ENCODE measurements at regions not wholly inside any gene's neighbourhood (a gene's known extent, or its start where the extent isn't known, plus 50 kb on each side); places are given as distances from the start of the nearest gene placed in this dataset.
"Not testable (repeated sequence)": the region's sequence is repeated elsewhere in the genome, so short reads cannot be mapped to it uniquely, and the experiment has no call there.

DNA sequence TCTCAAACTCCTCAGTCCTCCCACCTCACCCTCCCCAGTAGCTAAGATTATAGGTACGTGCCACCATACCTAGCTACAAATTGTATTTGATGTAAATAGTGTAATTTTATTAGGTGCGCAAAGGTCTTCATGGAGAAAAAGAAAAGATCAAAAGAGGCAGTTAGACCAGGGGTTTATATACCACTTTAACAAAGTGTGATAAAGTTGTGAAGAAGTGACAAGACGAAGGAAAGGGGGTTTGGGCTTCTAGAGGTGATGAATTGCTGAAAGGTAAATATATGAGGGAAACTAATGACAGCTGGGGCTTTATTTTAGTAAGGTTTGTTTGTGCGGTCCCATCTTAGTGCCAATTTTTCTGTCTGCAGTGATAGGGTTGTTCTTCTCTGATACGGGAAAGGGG lies 105.3 kb downstream of the CD24 start:
- no peak overlapping the region for H3K4me3 ChIP-seq (ENCODE audit: low read depth, low read length)
- DNase-seq (ENCODE audit: low read depth): no peak
- TF ChIP-seq, protein P1, sequence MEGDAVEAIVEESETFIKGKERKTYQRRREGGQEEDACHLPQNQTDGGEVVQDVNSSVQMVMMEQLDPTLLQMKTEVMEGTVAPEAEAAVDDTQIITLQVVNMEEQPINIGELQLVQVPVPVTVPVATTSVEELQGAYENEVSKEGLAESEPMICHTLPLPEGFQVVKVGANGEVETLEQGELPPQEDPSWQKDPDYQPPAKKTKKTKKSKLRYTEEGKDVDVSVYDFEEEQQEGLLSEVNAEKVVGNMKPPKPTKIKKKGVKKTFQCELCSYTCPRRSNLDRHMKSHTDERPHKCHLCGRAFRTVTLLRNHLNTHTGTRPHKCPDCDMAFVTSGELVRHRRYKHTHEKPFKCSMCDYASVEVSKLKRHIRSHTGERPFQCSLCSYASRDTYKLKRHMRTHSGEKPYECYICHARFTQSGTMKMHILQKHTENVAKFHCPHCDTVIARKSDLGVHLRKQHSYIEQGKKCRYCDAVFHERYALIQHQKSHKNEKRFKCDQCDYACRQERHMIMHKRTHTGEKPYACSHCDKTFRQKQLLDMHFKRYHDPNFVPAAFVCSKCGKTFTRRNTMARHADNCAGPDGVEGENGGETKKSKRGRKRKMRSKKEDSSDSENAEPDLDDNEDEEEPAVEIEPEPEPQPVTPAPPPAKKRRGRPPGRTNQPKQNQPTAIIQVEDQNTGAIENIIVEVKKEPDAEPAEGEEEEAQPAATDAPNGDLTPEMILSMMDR (IDR thresholded peaks at IDR 0.05; ENCODE audit: insufficient read depth, low read length): no peak

DNA sequence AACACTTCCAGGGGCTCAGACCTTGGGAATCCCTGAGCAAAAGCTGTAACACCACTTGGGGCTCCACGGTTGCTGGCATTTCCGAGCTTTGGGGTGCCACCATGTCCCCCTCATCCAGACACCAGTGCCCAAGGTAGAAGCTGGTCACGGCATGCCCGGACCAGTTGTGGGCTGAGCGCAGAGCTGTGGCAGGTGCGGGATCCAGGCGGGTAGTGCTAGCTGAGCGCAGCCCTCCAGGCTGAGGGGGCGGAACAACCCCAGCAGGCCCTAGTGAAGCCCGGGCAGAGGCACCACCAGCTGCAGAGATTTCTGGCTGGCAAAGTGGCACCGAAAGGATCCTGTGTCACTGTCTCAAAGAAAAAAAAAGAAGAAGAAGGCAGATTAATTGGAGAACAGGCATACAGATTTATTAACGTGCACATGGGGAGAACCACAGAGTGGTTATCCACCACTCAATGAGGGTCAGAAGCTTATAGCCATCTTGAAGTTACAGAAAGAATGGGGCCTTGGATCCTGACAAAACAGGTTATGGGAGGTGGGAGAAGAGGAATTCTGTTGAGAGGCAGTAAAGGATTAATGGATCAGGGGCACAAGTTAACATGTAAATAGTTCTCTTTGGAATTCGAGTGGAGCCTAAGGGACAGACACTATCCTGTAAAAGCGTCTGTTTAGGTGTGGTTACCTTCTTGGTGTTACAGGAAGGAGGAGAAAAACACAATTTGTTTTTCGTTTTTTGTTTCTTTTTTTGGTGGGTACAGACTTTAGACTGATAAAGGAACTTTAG lies 107.5 kb downstream of the CD24 start:
- TF ChIP-seq, protein P1 (IDR thresholded peaks at IDR 0.05; ENCODE audit: insufficient read depth, low read length): no peak
- no peak for DNase-seq (ENCODE audit: low read depth)
- H3K4me3 ChIP-seq (ENCODE audit: low read depth, low read length): no peak overlapping the region

DNA sequence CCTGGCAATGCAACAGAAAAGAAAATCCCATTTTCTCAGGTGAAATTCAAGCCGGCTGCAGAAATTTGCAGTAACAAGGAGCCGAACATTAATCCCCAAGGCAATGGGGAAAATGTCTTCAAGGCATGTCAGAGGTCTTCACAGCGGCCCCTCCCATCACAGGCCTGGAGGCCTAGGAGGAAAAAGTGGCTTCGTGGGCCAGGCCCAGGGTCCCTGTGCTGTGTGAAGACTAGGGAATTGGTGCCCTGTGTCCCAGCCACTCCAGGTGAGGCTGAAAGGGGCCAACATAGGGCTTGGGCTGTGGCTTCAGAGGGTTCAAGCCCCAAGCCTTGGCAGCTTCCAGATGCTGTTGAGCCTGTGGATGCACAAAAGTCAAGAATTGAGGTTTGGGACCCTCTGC lies 111.7 kb downstream of the CD24 start:
- TF ChIP-seq, protein P1 (IDR thresholded peaks at IDR 0.05; ENCODE audit: insufficient read depth, low read length): no peak
- H3K4me3 ChIP-seq (ENCODE audit: low read depth, low read length): no peak overlapping the region
- DNase-seq (ENCODE audit: low read depth): no peak

DNA sequence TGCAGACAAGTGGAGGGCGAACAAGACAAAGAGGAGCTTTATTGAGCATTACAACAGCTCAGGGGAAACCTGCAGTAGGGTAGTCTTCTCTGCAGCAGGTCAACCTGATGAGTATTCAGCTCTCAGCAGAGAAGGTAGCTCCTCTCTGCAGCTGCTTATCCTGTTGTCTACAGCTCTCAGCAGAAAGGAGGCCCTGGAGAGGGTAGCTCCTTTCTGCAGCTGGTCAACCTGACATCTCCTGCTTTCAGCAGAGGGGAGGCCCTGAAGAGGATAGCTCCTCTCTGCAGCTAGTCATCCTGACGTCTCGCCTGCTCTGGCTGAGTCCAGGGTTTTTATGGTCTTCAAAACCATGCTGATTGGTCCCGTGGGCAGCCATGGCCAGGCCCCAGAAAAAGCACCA lies 113.6 kb downstream of the CD24 start:
- no peak overlapping the region for H3K4me3 ChIP-seq (ENCODE audit: low read depth, low read length)
- TF ChIP-seq, protein P1 (IDR thresholded peaks at IDR 0.05; ENCODE audit: insufficient read depth, low read length): no peak
- no peak for DNase-seq (ENCODE audit: low read depth)

DNA sequence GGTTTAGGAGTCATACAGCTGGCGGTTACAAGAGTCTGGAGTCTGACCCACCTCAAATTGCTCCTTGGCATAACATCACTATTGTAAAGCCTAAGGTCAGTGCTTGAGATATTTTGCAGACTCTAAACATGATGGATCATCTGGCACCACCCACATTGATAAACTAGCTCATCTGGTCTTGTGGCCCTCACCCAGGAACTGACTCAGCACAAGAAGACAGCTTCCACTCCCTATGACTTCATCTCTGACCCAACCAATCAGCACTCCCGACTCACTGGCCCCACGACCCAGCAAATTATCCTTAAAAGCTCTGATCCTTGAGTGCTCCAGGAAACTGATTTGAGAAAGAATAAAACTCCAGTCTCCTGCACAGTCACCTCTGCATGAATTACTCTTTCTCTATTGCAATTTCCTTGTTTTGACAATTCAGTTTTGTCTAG lies 115.9 kb downstream of the CD24 start:
- H3K4me3 ChIP-seq (ENCODE audit: low read depth, low read length): no peak overlapping the region
- peak; percentile 95 for DNase-seq (ENCODE audit: low read depth)
- TF ChIP-seq, protein P1 (IDR thresholded peaks at IDR 0.05; ENCODE audit: insufficient read depth, low read length): no peak

DNA sequence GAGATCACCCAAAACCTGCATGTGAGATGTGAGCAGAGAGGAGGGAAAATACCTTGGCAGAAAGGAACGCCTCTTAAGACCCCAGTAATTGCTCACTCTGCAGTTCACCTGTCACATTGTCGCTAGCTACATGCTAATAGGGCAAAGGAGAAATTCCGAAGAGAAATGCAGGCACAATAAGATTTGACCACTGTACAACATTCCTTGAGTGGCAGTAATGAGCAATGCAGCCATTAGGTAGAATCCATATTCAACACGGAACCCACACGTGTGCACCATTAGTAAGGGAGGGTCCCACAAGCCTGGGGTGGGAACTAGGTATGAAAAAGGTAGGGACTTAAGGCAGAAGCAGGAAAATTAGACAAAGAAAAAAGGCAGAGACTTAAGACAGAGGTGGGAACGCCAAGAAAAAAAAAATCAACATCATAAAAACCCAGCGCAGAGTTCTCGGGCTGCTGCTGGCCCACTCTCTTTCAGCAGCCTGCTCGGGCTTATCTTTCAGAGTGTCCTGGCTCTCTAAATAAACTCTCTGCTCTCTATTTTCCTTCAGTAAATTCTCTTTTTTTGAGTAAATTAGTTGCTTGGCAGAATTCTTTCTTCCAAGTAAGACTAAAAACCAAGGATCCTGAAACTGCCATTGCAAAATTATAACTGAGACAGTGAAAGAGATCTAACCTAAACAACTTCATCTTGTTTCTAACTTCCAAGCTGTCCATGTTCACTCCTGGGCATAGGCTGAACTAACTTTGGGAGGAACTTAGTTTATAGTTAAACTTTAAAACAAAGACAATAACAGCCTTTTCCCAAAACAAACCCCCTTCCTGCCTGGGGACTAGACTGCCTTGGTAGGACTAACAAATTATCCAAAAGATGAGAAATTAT lies 116.5 kb downstream of the CD24 start:
- TF ChIP-seq, protein P1 (IDR thresholded peaks at IDR 0.05; ENCODE audit: insufficient read depth, low read length): no peak
- DNase-seq (ENCODE audit: low read depth): no peak
- no peak overlapping the region for H3K4me3 ChIP-seq (ENCODE audit: low read depth, low read length)

DNA sequence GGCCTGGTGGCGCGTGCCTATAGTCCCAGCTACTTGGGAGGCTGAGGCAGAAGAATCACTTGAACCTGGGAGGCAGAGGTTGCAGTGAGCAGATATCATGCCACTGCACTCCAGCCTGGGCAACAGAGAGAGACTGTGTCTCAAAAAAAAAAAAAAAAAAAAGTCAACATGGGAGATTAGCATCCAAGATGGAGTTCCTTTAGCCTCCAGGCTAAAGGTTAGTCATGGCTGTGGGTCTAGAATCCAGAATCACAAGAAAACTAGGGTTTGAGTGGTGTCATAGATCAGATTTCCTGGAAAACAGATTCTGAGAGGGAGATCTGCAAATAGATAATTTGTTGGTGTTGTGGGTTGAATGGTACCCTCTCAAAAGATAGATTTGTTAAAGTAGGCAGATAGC lies 117.2 kb downstream of the CD24 start:
- not testable (repeated sequence) for DNase-seq (ENCODE audit: low read depth); H3K4me3 ChIP-seq (ENCODE audit: low read depth, low read length)
